ENCODE measurements at regions not wholly inside any gene's neighbourhood (a gene's known extent, or its start where the extent isn't known, plus 50 kb on each side); places are given as distances from the start of the nearest gene placed in this dataset.

- Mint-ChIP-seq H3K9me3 (no peaks in the 10 kb centered on the region), H3K4me1 (no peaks in the 10 kb centered on the region), H3K4me3 (no peak overlapping the region), H3K27me3 (peaks cover 6% of the 10 kb centered on the region), H3K27ac (no peak overlapping the region), H3K36me3 (ENCODE audit: low read depth) (no peaks in the 10 kb centered on the region)
- no peak for ATAC-seq (ENCODE audit: low read depth)
- ChIA-PET POLR2A (no interaction called here), CTCF (no interaction called here)
- DNase-seq: no peak
- no peak for TF ChIP-seq CTCF (IDR thresholded peaks at IDR 0.05)
- intact Hi-C loops (cut with micrococcal nuclease): no loop called here
Observed at GRCh38 chr1:17883136-17883535, 128.0 kb downstream of the ACTL8 start.

- no peak for ATAC-seq (ENCODE audit: low read depth)
- DNase-seq: no peak
- intact Hi-C loops (cut with micrococcal nuclease): no loop called here
- Mint-ChIP-seq H3K4me1 (no peaks in the 10 kb centered on the region), H3K9me3 (no peaks in the 10 kb centered on the region), H3K4me3 (no peak overlapping the region), H3K27me3 (peaks cover 6% of the 10 kb centered on the region), H3K27ac (no peak overlapping the region), H3K36me3 (ENCODE audit: low read depth) (no peaks in the 10 kb centered on the region)
- TF ChIP-seq CTCF (IDR thresholded peaks at IDR 0.05): no peak
- CTCF ChIA-PET: no interaction called here
- POLR2A ChIA-PET: no interaction called here
Observed at GRCh38 chr1:17883662-17884395, 128.7 kb downstream of the ACTL8 start.

- ChIA-PET CTCF (no interaction called here), POLR2A (no interaction called here)
- DNase-seq (no peak), ATAC-seq (ENCODE audit: low read depth) (no peak)
- Mint-ChIP-seq H3K27me3 (peaks cover 7% of the 10 kb centered on the region), H3K4me1 (no peaks in the 10 kb centered on the region), H3K27ac (no peak overlapping the region), H3K36me3 (ENCODE audit: low read depth) (no peaks in the 10 kb centered on the region), H3K4me3 (no peak overlapping the region), H3K9me3 (no peaks in the 10 kb centered on the region)
- intact Hi-C loops (cut with micrococcal nuclease): no loop called here
- no peak for TF ChIP-seq CTCF (IDR thresholded peaks at IDR 0.05)
Observed at GRCh38 chr1:17885663-17886320, 130.7 kb downstream of the ACTL8 start.

GRCh38 chr1:17886386-17886785, 131.3 kb downstream of the ACTL8 start:
- Mint-ChIP-seq H3K4me3 (no peak overlapping the region), H3K9me3 (no peaks in the 10 kb centered on the region), H3K36me3 (ENCODE audit: low read depth) (no peaks in the 10 kb centered on the region), H3K27ac (no peak overlapping the region), H3K27me3 (peaks cover 5% of the 10 kb centered on the region), H3K4me1 (no peaks in the 10 kb centered on the region)
- ChIA-PET POLR2A (no interaction called here), CTCF (no interaction called here)
- intact Hi-C loops (cut with micrococcal nuclease): no loop called here
- ATAC-seq (ENCODE audit: low read depth) (no peak), DNase-seq (no peak)
- no peak for TF ChIP-seq CTCF (IDR thresholded peaks at IDR 0.05)

- no peak for TF ChIP-seq CTCF (IDR thresholded peaks at IDR 0.05)
- no peak overlapping the region for H3K27ac Mint-ChIP-seq
- no peak overlapping the region for H3K4me3 Mint-ChIP-seq
- CTCF ChIA-PET: no interaction called here
- intact Hi-C loops (cut with micrococcal nuclease): no loop called here
- no peaks in the 10 kb centered on the region for H3K4me1 Mint-ChIP-seq
- H3K27me3 Mint-ChIP-seq: peaks cover 4% of the 10 kb centered on the region
- ATAC-seq (ENCODE audit: low read depth) (no peak), DNase-seq (no peak)
- POLR2A ChIA-PET: no interaction called here
- no peaks in the 10 kb centered on the region for H3K9me3 Mint-ChIP-seq
- H3K36me3 Mint-ChIP-seq (ENCODE audit: low read depth): no peaks in the 10 kb centered on the region
Observed at GRCh38 chr1:17886838-17887441, 131.8 kb downstream of the ACTL8 start.
